ENCODE measurements at regions not wholly inside any gene's neighbourhood (a gene's known extent, or its start where the extent isn't known, plus 50 kb on each side); places are given as distances from the start of the nearest gene placed in this dataset.
"Not testable (repeated sequence)": the region's sequence is repeated elsewhere in the genome, so short reads cannot be mapped to it uniquely, and the experiment has no call there.

GRCh38 chr2:87252046-87252445 lies 230.4 kb upstream of the PLGLB1 start:
- not testable (repeated sequence) for DNase-seq (ENCODE audit: extremely low read depth in 1 of 11, low read depth in 9 of 11, low spot score in 4 of 11)

DNA sequence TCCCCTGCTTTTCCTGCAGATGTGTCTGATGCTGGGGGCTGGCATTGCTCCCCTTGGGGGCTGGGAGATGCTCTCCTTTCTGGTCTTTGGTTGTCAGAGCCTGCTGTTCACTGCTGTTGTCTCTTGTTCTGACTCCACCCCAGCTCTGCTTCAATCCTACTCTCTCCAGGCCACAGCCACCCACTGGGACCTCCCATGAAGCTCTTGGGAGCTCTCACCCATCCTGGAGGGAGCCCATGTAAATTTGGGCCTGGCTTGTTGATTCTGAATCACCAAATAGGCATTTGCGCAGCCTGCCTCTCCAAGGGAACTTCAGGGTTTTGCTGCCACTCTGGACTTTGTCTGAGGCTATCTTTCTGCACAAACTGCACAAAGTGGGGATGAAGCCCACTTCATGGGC lies 232.9 kb upstream of the PLGLB1 start:
- DNase-seq (ENCODE audit: extremely low read depth in 1 of 11, low read depth in 9 of 11, low spot score in 4 of 11): not testable (repeated sequence)

- DNase-seq (ENCODE audit: extremely low read depth in 1 of 11, low read depth in 9 of 11, low spot score in 4 of 11): not testable (repeated sequence)
These were observed 233.8 kb upstream of the PLGLB1 start for GRCh38 chr2:87255410-87255809.

GRCh38 chr2:87258887-87259286 lies 237.2 kb upstream of the PLGLB1 start:
- DNase-seq (ENCODE audit: extremely low read depth in 1 of 11, low read depth in 9 of 11, low spot score in 4 of 11): not testable (repeated sequence)

- DNase-seq (ENCODE audit: extremely low read depth in 1 of 11, low read depth in 9 of 11, low spot score in 4 of 11): not testable (repeated sequence)
These were observed 240.6 kb upstream of the PLGLB1 start for GRCh38 chr2:87262184-87262702.

GRCh38 chr2:87263868-87264518 lies 242.3 kb upstream of the PLGLB1 start:
- DNase-seq (ENCODE audit: extremely low read depth in 1 of 11, low read depth in 9 of 11, low spot score in 4 of 11): not testable (repeated sequence)

DNA sequence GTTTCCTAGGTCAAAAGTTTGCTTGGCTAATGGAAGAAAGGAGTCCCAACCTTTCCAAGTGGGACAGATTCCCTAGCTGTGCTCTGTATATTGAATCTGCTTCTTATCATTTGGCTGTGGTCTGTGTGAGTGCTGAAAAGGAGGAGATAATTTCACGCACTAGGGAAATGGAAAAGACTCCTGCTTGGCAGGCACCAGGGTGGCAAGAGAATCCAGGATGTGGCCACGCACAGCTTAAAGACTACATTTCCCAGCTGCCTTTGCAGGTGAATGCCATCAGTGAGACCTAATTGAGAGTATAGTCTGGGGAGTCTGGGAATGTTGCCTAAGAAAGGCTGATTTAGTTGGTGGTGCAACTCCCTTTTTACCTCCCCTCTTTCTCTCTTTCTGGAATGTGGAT lies 253.5 kb upstream of the PLGLB1 start:
- DNase-seq (ENCODE audit: extremely low read depth in 1 of 11, low read depth in 9 of 11, low spot score in 4 of 11): not testable (repeated sequence)

GRCh38 chr2:87275974-87276629 lies 254.5 kb upstream of the PLGLB1 start:
- DNase-seq (ENCODE audit: extremely low read depth in 1 of 11, low read depth in 9 of 11, low spot score in 4 of 11): not testable (repeated sequence)

- not testable (repeated sequence) for DNase-seq (ENCODE audit: extremely low read depth in 1 of 11, low read depth in 9 of 11, low spot score in 4 of 11)
These were observed 255.0 kb upstream of the PLGLB1 start for GRCh38 chr2:87276673-87277072.

- not testable (repeated sequence) for DNase-seq (ENCODE audit: extremely low read depth in 1 of 11, low read depth in 9 of 11, low spot score in 4 of 11)
These were observed 256.1 kb upstream of the PLGLB1 start for GRCh38 chr2:87277734-87278133.

DNA sequence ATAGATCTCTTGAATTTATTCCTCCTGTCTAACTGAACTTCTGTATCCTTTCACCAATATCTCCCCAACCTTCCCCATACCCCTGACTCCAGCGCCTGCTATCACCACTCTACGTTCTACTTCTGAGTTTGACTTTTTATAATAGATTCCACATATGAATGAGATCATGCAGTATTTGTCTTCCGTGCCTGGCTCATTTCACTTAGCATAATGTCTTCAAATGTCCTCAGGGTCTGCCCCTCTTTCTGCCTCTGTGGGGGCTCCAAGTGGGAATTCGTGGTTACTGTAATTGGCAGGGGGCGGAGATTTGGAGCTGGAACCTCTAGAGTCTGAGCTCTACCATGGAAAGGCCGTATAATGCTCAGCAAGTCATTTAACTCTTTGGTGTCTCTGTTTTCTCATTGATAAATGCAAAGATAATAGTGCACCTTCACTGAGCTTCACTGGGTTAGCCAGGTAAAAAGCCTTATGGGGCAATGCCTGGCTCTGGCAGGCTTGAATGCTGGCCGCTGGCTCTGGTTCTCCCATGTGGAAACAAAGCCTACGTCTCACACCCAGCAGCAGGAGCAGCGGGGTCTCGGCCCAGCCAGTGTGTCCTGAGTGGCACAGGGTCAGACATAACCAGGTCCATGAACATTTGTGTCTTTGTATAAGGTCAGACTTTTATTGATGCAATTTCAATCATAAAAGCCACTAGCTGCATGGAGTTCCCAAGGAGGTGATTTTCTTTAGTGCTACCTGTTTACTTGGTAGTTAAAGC lies 259.1 kb upstream of the PLGLB1 start:
- not testable (repeated sequence) for DNase-seq (ENCODE audit: extremely low read depth in 1 of 11, low read depth in 9 of 11, low spot score in 4 of 11)

DNA sequence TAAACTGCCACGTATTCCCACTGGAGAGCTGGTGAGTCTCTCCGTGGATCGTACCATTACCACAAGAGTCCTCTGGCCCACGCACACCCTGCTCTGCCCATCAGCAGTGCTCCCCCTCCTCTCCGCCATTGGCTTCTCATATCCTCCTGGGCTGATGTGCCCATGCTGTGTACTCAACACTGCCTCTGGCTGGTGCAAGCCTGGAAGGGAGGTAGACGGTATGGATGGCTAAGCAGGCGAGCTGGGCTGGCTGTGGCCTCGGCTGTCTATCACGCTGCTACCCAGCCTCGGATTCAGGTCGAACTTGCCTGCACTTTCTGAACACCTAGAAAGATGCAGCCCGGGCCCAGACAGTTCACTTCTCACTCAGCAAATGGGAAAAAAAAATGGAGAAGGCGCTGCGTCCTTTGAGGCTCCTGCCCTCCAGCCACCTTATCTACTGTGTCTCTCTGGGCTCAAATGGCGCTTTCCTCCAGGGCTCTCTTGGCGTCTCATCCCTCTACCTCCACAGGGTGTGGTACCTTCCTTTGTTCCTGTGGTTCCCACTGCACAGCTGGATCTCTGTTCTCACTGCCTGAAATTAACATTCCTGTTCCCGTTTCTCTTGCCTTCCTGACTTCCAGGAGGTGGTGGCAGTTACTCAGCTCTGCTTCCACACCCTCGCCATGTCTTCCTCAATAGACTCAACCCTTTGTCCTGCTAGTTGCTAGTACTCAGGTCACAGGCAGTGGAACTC lies 262.3 kb upstream of the PLGLB1 start:
- not testable (repeated sequence) for DNase-seq (ENCODE audit: extremely low read depth in 1 of 11, low read depth in 9 of 11, low spot score in 4 of 11)

DNA sequence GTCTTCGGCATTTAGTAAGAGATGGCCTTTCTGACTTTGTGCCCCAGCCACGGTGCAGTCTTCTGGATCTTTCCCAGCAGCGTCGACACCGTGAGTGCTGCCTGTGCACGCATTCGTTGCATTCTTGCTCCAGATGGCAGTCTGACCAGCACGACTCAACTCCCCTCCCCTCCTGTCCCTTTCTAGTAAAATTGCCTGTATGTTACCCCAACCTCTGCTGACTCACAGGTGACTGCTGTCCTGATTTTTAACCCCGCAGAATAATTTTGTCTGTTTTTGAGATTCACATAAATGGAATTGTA lies 262.8 kb upstream of the PLGLB1 start:
- DNase-seq (ENCODE audit: extremely low read depth in 1 of 11, low read depth in 9 of 11, low spot score in 4 of 11): not testable (repeated sequence)

DNA sequence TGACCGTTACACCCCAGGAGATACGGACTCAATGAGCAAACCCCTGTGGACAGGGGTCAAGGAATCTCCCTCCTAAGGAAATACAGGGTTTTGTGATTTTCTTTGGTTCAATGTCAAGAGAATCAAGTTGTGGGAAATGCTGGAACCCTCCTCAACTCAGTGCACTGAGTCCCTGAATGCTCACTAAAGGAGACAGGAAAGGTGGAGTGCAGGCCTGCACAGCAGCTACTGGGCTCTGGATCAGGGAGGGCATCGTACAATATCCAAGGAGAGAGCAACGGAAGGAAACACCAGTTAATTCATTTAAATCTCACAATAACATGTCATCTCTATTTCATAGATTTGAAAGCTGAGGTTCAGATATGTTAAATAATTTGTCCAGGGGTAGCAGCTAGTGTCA lies 263.5 kb upstream of the PLGLB1 start:
- DNase-seq (ENCODE audit: extremely low read depth in 1 of 11, low read depth in 9 of 11, low spot score in 4 of 11): not testable (repeated sequence)

GRCh38 chr2:87290566-87291307 lies 269.1 kb upstream of the PLGLB1 start:
- not testable (repeated sequence) for DNase-seq (ENCODE audit: extremely low read depth in 1 of 11, low read depth in 9 of 11, low spot score in 4 of 11)

GRCh38 chr2:87291400-87292200 lies 270.0 kb upstream of the PLGLB1 start:
- not testable (repeated sequence) for DNase-seq (ENCODE audit: extremely low read depth in 1 of 11, low read depth in 9 of 11, low spot score in 4 of 11)

- DNase-seq (ENCODE audit: extremely low read depth in 1 of 11, low read depth in 9 of 11, low spot score in 4 of 11): not testable (repeated sequence)
These were observed 272.4 kb upstream of the PLGLB1 start for GRCh38 chr2:87293931-87294594.
